ENCODE measurements at regions not wholly inside any gene's neighbourhood (a gene's known extent, or its start where the extent isn't known, plus 50 kb on each side); places are given as distances from the start of the nearest gene placed in this dataset.
A peak's percentile ranks its signal among the peaks of the same experiment; 100 is the strongest.

DNA sequence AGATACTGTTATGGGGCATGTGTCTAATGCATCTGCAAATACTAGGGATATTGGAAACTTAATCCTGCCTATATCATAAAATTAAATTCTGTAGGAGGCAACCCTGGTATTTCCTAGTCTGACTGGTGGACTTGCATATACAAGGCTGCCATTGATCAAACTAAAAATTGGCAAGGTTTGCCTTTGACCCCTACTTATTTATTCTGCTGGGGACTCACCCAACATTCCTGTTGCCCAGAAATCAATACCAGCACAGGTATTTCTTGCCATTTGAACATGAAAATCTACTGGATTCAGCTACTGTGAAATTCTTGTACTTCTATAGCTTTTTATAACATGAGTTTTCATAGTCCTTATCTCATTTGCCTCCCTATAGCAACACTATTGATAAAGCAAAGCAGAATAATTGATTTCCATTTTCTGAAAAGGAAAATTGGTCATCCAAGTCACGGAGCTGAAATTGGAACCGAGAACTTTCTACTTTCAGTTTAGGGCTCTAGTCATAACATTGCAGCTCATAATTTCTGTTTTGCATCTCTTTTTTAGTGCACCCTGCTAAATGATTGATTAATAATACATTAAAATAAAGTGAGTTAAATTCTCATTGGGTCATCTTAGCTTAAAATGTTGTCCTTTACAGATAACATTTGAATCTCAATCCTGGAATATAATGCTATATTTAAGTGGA lies 365.2 kb downstream of the MFSD1 start:
- no peak overlapping the region for H3K9ac ChIP-seq (ENCODE audit: low read length)
- H3K9me3 ChIP-seq (ENCODE audit: low read length): no peaks in the 10 kb centered on the region
- no peak for TF ChIP-seq RAD21 (conservative IDR thresholded peaks at IDR 0.05)
- TF ChIP-seq, protein P1, sequence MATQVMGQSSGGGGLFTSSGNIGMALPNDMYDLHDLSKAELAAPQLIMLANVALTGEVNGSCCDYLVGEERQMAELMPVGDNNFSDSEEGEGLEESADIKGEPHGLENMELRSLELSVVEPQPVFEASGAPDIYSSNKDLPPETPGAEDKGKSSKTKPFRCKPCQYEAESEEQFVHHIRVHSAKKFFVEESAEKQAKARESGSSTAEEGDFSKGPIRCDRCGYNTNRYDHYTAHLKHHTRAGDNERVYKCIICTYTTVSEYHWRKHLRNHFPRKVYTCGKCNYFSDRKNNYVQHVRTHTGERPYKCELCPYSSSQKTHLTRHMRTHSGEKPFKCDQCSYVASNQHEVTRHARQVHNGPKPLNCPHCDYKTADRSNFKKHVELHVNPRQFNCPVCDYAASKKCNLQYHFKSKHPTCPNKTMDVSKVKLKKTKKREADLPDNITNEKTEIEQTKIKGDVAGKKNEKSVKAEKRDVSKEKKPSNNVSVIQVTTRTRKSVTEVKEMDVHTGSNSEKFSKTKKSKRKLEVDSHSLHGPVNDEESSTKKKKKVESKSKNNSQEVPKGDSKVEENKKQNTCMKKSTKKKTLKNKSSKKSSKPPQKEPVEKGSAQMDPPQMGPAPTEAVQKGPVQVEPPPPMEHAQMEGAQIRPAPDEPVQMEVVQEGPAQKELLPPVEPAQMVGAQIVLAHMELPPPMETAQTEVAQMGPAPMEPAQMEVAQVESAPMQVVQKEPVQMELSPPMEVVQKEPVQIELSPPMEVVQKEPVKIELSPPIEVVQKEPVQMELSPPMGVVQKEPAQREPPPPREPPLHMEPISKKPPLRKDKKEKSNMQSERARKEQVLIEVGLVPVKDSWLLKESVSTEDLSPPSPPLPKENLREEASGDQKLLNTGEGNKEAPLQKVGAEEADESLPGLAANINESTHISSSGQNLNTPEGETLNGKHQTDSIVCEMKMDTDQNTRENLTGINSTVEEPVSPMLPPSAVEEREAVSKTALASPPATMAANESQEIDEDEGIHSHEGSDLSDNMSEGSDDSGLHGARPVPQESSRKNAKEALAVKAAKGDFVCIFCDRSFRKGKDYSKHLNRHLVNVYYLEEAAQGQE (IDR thresholded peaks at IDR 0.05; ENCODE audit: borderline replicate concordance): no peak
- TF ChIP-seq, protein P2, sequence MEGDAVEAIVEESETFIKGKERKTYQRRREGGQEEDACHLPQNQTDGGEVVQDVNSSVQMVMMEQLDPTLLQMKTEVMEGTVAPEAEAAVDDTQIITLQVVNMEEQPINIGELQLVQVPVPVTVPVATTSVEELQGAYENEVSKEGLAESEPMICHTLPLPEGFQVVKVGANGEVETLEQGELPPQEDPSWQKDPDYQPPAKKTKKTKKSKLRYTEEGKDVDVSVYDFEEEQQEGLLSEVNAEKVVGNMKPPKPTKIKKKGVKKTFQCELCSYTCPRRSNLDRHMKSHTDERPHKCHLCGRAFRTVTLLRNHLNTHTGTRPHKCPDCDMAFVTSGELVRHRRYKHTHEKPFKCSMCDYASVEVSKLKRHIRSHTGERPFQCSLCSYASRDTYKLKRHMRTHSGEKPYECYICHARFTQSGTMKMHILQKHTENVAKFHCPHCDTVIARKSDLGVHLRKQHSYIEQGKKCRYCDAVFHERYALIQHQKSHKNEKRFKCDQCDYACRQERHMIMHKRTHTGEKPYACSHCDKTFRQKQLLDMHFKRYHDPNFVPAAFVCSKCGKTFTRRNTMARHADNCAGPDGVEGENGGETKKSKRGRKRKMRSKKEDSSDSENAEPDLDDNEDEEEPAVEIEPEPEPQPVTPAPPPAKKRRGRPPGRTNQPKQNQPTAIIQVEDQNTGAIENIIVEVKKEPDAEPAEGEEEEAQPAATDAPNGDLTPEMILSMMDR (IDR thresholded peaks at IDR 0.05; ENCODE audit: poor library complexity, severe bottlenecking): no peak
- no peak for TF ChIP-seq POLR2AphosphoS5 (IDR thresholded peaks at IDR 0.05)
- no peak for TF ChIP-seq SMC3 (conservative IDR thresholded peaks at IDR 0.05; ENCODE audit: poor library complexity)
- no peak for TF ChIP-seq TAF1 (IDR thresholded peaks at IDR 0.05; ENCODE audit: low read depth)
- no peak for TF ChIP-seq EZH2 (IDR thresholded peaks at IDR 0.05; ENCODE audit: borderline replicate concordance, insufficient read depth, low read length, poor library complexity, severe bottlenecking)
- no peak for TF ChIP-seq MXI1 (conservative IDR thresholded peaks at IDR 0.05; ENCODE audit: poor library complexity, severe bottlenecking)
- TF ChIP-seq EP300 (conservative IDR thresholded peaks at IDR 0.05; ENCODE audit: poor library complexity, severe bottlenecking): no peak
- H4K20me1 ChIP-seq (ENCODE audit: insufficient read depth): no peaks in the 10 kb centered on the region
- no peaks in the 10 kb centered on the region for H3K36me3 ChIP-seq (ENCODE audit: insufficient read depth, low read length)
- H3F3A ChIP-seq (ENCODE audit: insufficient read depth, low read length, poor library complexity, severe bottlenecking): no peaks in the 10 kb centered on the region
- H3K27me3 ChIP-seq (ENCODE audit: insufficient read depth, low read depth, low read length): no peaks in the 10 kb centered on the region
- no peak overlapping the region for H3K4me3 ChIP-seq (ENCODE audit: low read length)
- no peaks in the 10 kb centered on the region for H3K9me2 ChIP-seq (ENCODE audit: insufficient read depth, low read length)
- H2AFZ ChIP-seq (ENCODE audit: low read depth, low read length): no peak overlapping the region
- H3K4me2 ChIP-seq (ENCODE audit: low read length): no peak overlapping the region
- peak overlapping the region; percentile 10 for H3K27ac ChIP-seq (ENCODE audit: low read length)
- H3K79me2 ChIP-seq (replicated peaks; ENCODE audit: insufficient read depth, low read length): no peaks in the 10 kb centered on the region

DNA sequence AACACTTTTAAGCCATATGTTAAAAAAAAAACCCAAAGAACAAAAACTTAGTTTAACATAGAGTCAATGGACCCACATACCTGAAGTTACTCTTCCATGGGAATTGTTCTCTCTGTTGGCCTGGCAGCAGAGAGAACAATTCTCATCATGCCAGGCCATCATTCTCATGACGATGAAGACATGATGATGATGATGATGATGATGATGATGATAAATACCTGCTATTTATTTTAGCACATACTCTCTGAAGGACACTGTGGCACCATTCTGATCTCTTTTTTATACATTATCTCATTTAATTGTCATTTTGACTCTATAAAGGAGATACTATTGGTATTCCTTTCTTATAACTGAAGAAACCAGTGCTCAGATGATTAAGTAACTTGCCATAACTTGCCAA lies 366.9 kb downstream of the MFSD1 start:
- no peak overlapping the region for H2AFZ ChIP-seq (ENCODE audit: low read depth, low read length)
- no peaks in the 10 kb centered on the region for H3K9me2 ChIP-seq (ENCODE audit: insufficient read depth, low read length)
- no peak overlapping the region for H3K9ac ChIP-seq (ENCODE audit: low read length)
- H3K79me2 ChIP-seq (replicated peaks; ENCODE audit: insufficient read depth, low read length): no peaks in the 10 kb centered on the region
- TF ChIP-seq EZH2 (IDR thresholded peaks at IDR 0.05; ENCODE audit: borderline replicate concordance, insufficient read depth, low read length, poor library complexity, severe bottlenecking): no peak
- TF ChIP-seq, protein P2 (IDR thresholded peaks at IDR 0.05; ENCODE audit: poor library complexity, severe bottlenecking): no peak
- TF ChIP-seq, protein P1 (IDR thresholded peaks at IDR 0.05; ENCODE audit: borderline replicate concordance): no peak
- no peaks in the 10 kb centered on the region for H3K27me3 ChIP-seq (ENCODE audit: insufficient read depth, low read depth, low read length)
- H4K20me1 ChIP-seq (ENCODE audit: insufficient read depth): no peaks in the 10 kb centered on the region
- H3K27ac ChIP-seq (ENCODE audit: low read length): no peak overlapping the region
- no peak overlapping the region for H3K4me2 ChIP-seq (ENCODE audit: low read length)
- H3K36me3 ChIP-seq (ENCODE audit: insufficient read depth, low read length): no peaks in the 10 kb centered on the region
- no peaks in the 10 kb centered on the region for H3F3A ChIP-seq (ENCODE audit: insufficient read depth, low read length, poor library complexity, severe bottlenecking)
- no peak overlapping the region for H3K4me3 ChIP-seq (ENCODE audit: low read length)
- no peaks in the 10 kb centered on the region for H3K9me3 ChIP-seq (ENCODE audit: low read length)

Measured in neural cell (in vitro differentiated cells).